Activated T-cell treated with anti-CD3 and anti-CD28 coated beads for 1 hour (primary cell): ENCODE measurements at regions not wholly inside any gene's neighbourhood (a gene's known extent, or its start where the extent isn't known, plus 50 kb on each side); places are given as distances from the start of the nearest gene placed in this dataset.
"Not testable (repeated sequence)": the region's sequence is repeated elsewhere in the genome, so short reads cannot be mapped to it uniquely, and the experiment has no call there.

Source experiments
- DNase-seq: peaks from one replicate; pipeline ENCODE4 v3.0.0-alpha.2; 2020; ENCODE audit warnings: low read depth

DNA sequence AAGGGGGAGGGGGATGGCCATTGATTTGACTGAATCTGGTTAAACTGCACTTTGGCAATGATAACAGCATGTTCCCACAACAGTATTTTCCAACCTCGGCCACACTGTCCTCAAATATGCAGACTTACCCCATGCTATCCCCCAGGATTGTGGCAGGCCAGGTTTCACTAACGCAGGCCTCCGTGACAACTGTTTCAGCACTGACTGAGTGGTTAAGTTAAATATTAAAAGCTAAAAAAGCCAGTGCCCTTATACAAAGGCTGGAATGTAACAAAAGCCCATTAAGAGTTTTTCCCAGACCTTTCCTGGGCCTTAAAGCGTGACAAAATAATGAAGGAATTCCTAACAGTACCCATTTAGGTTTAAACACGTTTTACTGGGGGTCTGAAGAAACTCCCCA is 202.9 kb downstream of the USP25 start:
- DNase-seq: no peak

DNA sequence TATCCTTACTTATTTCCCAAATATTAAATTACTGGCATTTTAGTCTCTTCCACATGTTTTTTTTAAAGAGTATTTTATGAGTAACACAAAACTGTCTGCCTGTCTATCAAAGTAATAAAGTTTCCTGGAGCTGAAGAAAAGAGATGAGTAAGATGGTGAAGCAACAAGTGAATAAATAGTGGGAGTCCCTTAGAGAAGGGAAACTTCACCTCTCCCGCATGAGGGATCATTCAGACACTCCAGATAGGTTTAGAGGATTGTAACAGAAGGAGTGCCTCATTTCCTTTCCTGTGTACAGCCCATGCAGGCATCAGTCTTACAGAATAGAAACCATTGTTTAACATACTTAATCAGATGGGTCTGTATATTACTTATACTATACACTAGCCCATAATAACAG is 205.7 kb downstream of the USP25 start:
- no peak for DNase-seq

DNA sequence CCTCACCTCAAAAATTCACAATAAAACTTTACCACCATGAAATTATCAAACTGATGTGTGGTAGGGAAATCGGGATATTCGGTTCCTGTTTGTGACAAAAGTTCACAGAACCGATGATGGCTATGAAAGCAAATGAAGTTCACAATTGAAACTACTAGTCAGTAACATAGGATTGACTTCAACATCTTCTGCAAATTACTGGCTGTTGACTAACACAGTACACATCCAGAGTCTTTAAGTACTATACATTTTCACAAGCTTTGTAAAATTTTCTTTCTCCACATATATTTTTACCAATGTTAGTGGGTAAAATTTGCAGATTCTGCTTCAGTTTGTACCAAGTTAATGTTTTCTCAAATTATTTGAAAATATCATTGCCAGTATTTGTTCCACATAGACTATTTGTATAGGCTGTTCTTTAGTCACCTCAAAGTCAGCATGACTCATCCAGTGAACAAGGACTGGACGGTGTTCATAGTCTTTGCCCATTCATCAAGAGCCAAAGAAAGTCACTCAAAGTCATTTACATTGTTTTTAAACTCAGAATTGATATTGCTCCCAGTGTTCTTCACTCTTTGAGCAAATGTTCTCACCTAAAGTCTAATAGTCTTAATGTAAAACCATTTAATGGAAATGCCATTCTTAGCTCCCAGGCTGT is 213.4 kb downstream of the USP25 start:
- DNase-seq: no peak

DNA sequence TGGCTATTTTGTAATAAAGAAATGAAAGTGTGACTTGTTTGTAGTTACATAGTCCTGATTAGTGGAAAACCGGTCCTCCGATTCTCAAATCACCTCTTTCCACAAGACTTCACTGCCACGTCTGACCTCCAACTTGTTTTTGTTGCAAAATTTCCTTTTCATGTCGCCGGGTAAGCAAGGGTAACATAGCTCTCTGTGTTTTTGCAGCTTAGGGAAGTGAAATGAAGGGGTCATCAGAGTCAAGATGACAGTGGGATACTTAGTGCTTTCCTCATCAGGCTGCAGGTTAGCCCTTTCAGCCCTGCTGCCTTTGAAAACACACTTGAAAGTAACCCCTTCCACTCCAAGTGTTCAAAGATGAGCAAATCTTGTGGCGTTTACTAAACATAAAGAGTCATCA is 217.9 kb downstream of the USP25 start:
- DNase-seq: no peak

DNA sequence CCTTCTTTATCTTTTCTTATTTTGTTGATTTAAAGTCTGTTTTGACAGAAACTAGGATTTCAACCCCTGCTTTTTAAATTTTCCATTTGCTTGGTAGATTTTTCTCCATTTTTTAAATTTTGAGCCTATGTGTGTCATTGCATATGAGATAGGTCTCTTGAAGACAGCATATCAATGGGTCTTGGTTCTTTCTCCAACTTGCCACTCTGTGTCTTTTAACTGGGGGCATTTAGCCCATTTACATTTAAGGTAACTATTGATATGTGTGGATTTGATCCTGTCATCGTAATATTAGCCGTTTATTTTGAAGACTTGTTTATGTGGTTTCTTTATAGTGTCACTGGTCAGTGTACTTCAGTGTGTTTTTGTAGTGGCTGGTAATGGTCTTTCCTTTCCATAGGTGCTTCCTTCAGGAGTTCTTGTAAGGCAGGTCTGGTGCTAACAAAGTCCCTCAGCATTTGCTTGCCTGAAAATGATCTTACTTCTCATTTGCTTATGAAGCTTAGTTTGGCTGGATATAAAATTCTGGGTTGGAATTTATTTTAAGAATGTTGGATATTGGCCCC is 223.9 kb downstream of the USP25 start:
- no peak for DNase-seq

DNA sequence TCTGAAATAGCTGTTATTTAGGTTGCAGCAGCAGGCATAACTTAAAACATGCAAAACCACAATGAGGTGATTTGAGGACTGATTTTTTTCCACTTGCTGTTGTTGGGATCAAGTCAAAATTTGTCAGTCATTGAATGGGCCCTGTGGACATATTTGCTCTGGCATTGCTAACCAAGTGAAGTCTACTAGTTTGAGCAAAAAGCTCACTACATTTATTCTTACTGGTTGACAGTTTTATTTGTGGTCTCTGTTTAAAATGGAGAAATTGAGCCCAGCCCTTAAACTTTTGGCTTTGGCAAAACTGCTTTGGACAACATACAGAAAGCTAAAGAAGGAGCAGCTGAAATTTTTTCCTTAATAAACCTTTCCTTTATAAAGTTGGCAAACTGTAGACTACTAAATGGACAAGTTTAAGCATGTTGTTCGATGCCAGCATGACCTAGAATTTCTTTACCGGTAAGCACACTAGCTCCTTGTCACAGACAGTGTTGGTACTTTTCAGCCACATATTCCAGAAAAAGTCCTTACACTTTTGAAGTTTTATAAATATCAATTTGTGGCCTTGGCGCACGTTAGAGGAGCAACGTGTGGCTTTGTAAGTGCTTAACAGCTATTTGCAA is 234.6 kb downstream of the USP25 start:
- DNase-seq: no peak

DNA sequence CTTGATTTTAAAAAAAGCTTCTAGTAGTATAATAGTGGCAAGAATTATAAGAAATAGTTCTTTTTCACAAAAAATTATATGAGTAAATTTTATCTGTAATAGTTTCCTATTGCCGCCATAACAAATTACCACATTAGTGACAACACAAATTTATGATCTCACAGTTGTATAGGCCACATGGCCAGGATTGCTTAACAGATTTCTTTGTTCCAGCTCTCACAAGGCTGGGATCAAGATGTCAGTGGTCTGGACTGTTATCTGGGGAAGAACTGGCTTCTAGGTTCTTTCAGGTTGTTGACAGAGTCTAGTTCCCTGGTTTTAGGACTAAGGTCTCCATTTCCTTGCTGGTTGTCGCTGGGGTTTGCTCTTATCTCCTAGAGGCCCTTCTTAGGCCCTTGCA is 236.4 kb downstream of the USP25 start:
- no peak for DNase-seq

DNA sequence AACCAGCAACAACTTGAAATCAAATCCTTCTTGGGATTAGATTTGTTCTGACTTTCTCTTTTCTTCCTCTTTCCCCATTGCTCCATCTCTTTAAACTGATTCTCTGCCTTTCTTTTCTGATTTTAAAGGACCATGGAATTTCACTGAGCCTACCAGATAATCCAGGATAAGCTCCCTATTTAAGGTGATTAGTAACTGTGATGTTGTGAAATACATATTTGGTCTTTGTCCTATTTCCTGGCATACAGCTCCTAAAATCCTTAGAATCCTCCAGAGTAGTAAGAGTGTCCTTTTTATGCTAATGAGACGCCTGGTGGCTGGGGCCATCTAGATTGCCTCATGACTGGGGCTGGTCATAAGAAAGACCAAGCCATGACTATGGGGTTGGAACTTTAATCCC is 236.9 kb downstream of the USP25 start:
- DNase-seq: no peak

DNA sequence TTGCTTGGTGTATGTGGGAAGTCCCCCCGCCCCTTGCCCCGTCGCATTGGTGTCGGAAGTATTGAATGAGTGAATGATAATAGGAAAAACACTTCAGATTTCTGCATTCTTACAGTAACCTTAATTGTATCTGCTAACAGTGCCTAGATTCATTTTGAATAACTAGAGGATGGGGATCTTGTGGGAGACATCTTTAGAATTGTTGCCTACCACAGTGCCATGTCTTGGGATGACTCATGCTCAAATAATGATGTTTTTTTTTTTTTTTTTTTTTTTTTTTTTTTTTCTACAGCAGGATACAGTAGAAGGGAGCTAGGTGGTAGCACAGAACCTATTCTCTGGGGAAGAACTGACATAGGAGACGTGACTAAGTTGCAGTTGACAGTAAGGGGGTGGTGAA is 237.9 kb downstream of the USP25 start:
- DNase-seq: no peak

DNA sequence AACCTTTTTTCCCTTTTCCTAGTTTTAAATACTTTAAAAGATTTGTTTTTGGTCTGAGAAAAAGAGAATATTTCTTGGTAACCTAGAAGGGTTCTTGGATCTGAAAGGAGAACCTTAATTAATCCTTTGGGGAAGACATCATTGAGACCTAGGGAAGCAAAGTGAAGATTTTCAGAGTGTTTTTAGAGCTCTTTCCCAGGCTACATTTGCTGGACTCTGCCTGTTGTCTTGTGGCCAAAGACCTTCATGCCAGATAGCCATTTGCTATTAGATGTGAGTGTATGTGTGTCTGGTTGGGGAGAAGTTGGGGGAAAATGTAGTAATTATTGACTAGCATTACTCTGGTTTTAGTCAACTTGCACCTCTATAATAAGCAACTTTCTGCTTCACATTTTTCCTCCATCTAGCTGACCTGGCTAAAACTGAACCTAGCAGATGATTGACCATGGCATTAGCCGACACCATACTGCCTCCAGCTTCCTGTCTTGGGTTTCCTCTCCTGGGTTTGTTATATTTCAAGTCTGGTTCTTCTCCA is 239.1 kb downstream of the USP25 start:
- DNase-seq: no peak

DNA sequence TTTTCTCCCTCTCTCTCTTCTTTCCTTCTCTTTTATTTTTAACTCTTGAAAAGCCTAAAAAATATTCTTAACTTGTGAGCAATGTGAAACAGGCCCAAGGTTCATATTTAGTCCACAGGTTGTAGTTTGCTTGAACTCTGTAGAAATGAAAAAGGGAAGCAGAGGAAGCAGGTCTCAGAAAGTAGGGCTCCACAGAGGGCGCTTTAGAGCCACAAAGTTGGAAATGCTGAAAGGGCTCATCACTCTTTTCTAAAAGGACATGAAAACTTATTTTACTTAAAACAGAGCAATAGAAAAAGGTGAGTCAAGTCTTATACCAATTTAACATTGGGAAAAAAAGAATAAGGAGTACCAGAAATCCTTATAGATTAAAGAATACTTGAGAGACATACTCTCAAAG is 247.0 kb downstream of the USP25 start:
- no peak for DNase-seq

DNA sequence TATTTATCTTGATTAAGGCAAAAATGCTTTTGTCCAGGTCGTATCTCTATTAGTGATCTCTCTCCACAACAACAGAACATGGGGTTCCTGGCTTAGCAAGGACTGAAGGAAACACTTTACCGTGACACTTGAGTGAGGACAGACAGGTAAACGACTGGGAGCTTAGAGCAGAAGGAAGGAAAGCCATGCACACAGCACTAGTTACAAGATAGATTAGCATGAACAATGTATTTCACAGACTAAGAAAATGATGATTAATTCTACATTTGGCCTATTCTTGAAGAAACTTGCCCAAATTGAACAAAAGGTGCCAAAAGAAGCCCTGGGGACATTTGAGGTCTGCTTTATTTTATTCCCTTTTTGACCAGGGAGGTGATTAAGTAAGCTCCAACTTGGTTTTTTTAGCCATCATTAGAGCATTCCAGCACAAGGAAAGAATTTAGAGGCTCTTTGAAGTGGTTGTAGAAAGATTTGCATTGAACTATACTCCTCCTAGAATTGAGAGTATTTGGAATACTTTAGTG is 248.5 kb downstream of the USP25 start:
- DNase-seq: no peak

DNA sequence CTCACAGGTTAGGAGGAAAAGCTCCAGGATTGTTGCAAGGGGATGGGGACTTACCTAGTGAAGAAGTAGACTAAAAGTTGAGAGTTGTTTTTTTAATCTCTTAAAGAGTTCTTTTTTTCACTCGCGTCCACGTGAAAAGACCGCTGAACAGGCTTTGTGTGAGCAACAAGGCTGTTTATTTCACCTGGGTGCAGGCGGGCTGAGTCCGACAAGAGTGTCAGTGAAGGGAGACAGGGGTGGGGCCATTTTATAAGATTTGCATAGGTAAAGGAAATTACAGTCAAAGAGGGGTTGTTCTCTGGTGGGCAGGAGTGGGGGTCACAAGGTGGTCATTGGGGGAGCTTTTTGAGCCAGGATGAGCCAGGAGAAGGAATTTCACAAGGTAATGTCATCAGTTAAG is 249.7 kb downstream of the USP25 start:
- DNase-seq: not testable (repeated sequence)

DNA sequence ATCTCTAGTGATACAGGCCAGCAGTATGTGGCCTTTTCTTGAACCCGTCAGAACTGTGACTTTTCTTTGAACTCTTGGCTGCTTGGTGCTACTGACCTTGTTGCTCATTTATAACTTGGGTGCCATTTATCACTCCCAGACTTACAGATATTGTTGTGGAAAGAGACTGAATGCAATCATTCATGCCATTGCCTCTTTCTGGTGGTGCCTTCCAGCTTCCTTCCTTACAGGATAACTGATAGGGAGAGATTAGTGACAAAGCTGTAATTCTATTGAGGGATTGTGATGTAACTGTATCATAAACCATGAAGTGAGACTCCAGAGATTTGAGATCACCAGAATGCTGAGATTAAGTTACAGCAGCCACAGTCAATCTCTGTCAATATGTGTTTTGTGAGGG is 256.5 kb downstream of the USP25 start:
- no peak for DNase-seq

DNA sequence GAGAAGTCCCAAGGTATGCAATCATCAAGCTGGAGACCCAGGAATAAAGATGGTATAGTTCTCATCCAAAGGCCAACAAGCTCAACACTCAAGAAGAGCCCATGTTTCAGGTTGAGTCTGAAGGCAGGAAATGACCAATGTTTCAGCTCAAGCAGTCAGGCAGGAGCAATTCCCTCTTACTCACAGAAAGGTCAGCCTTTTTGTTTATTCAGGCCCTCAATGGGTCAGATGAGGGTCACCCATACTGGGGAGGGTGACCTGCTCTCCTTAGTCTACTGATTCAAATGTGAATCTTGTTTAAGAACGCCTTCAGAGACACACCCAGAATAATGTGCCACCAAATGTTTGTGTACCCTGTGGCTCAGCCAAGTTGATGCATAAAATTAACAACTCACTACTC is 262.4 kb downstream of the USP25 start:
- no peak for DNase-seq

DNA sequence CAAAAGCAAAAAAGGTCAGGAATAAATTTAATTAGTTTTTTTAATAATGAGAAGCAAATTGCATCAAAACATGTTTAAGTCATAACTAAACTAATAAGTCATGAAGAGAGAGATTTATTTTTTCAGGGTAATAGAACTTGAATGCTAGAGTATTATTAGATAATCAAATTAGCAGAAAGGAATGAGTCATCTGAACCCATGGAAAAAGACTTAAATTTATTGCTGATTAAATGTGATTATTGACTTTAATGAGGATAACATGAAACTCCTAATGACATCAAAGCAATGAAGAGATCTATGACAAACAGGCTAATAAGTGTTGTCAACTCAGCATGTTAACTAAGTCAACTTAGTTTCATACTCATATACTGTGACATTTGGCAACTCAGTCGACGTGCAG is 264.2 kb downstream of the USP25 start:
- DNase-seq: no peak

DNA sequence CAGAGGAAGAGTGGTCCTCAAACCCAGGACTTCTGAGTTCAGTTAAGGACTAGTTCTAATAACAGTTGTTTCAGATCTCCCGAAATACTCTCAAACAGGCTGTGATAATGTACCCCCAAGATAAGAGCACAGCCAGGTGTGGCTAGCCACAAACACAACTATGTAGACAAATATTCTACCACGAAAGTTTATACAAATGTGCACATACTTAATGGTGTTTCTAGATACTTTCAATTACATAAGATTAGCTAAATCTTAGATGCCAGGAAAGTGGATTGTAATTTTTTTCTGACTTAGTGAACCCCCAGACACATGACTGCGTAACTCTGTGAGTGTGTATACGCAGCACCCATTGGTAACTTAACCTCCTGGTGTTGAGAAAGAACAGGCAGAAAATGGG is 270.0 kb downstream of the USP25 start:
- no peak for DNase-seq

DNA sequence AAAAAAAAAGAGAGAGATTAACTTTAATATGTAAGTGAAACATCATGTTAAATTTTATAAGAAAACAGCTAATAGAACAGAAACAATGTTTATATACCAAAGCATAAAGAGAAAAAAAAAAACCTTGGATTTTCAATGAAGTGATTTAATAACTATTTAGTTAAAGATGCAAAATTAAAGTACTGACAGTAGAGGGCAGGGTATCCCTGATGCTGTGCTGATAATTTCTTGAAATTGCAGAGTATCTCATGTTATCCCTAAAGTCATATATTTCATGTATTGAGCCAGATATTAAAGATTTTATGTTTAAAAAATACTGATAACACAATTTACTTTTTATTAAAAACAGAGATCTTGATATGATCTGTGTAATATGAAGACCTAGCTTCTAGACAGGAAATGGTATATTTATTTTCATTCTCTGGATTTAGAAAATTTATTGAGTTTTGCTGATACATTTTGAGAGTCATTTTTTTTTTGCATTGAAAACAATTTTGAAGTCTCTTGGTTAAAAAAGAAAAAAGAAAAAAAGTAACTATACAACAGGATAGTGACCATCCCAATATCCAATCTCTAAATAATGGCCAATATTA is 273.2 kb downstream of the USP25 start:
- no peak for DNase-seq

DNA sequence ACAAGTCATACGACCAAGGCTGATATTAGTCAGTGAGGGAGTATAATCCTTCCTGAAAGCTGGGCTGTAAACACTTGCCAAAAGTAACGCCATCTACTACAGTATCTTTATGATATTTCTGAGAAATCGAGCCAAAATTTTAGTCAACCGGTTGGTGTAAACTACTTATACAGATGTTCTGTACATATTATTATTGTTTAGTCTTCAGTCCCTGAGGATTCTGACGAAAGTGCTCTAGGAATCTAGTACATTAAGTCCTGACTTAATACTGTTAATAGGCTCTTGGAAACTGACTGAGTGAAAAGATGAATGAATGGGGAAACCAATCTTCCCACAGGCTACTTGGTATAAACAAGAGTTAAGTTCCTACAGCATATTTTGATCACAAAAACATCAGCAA is 274.3 kb downstream of the USP25 start:
- DNase-seq: no peak

DNA sequence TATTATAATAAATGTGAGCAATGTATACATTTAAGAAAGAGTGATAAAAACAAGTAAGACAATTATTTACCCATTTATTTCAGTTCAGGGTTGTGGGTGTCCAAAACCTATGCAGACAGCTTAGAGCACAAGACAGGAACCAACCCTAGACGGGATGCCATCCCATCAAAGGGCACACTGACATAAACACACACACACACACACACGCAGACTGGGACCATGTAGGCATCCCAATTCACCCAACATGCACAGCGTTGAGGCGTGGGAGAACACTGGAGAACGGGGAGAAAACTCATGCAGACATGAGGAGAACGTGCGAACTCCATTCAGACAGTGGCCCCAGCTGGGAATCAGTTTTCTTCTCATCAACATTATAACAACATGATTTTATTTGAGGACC is 274.7 kb downstream of the USP25 start:
- no peak for DNase-seq

DNA sequence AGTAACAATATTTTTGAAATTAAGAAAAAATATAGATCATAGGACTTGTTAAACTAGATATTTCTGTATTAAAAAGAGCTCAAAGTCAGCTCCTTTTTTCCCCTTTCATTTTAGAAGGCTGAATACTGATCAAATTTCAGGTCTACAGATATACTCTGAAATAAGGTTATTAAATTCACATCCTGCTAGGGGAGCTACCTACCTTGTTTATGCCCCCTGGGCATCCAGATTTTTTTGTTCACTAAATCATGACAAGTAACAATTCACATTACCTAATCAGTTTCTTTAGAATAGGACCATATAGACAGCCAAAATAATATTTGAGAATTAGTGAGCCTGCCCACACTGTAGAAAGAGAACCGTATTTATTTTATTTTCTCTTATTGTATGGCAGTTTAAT is 276.2 kb downstream of the USP25 start:
- no peak for DNase-seq

DNA sequence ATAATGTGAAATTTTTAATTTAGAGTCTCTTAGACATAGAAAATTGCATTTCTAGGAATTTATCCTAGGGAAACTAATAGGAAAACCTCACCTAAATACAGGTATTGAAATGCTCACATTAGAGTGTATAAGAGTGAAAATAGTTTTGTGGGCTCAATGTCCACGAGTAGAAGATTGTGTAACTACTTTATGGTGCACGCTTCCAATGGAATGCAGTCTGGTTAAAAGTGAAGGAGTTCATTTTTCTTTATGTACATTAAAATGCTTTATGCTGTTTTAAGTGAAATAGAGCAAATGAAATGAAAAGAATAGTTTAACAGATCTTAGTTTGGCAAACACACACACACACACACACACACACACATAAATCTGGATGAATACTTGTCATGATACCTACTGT is 278.2 kb downstream of the USP25 start:
- DNase-seq: no peak

DNA sequence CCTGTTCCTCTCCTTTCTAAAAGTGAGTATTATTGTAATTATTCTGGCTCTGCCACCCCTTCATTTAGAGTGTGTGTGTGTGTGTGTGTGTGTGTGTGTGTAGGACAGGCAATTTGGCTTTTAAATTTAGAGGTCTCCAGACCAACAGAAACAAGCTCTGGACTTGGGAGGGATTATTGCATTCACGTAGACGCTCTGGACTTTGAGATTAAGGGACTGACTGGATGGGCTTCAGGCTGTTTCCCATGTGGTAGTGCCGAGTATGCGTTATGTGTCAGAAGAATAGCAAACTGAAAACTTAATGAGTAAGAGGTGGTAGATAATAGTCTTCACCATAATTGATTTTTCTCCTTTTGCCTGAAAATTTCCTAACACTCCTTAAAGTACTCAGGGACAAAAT is 281.9 kb downstream of the USP25 start:
- DNase-seq: no peak
